ENCODE measurements at regions not wholly inside any gene's neighbourhood (a gene's known extent, or its start where the extent isn't known, plus 50 kb on each side); places are given as distances from the start of the nearest gene placed in this dataset.

- peaks cover 9% of the 10 kb centered on the region for H3K27me3 Mint-ChIP-seq
- ATAC-seq (ENCODE audit: low read depth in 2 of 2) (no peak), DNase-seq (no peak)
- H3K9me3 ChIP-seq (ENCODE audit: control insufficient read depth in 2 of 2, low read length in 2 of 2) = no peaks in the 10 kb centered on the region
- H3K4me3 Mint-ChIP-seq = no peak overlapping the region
- H3K36me3 ChIP-seq (ENCODE audit: control insufficient read depth, insufficient read depth, low read length) = no peaks in the 10 kb centered on the region
- no peak overlapping the region for H3K27ac Mint-ChIP-seq
- H3K4me1 ChIP-seq (ENCODE audit: control insufficient read depth, insufficient read depth, low read length, poor library complexity, severe bottlenecking) = peaks cover 3% of the 10 kb centered on the region
- H3K4me1 Mint-ChIP-seq = peaks cover 3 to 8% (median 6%) of the 10 kb centered on the region in 4 donors
- no peak overlapping the region for H3K27ac ChIP-seq (ENCODE audit: insufficient read depth, low read length, poor library complexity, severe bottlenecking)
- no peak overlapping the region for H3K4me3 ChIP-seq (ENCODE audit: low read depth, low read length)
- H3K9me3 Mint-ChIP-seq = peaks cover 0 to 4% (median 0%) of the 10 kb centered on the region in 7 donors
- peaks cover 4% of the 10 kb centered on the region for H3K27me3 ChIP-seq (ENCODE audit: control insufficient read depth, insufficient read depth, low read length)
- no peaks in the 10 kb centered on the region for H3K36me3 Mint-ChIP-seq
Observed at GRCh38 chr5:159422361-159422760, 92.1 kb upstream of the IL12B start.

- H3K4me3 ChIP-seq (ENCODE audit: low read depth, low read length) = no peak overlapping the region
- DNase-seq (no peak), ATAC-seq (ENCODE audit: low read depth in 2 of 2) (no peak)
- Mint-ChIP-seq H3K27me3 (peaks cover 9% of the 10 kb centered on the region), H3K27ac (no peak overlapping the region), H3K4me1 (peaks cover 7 to 14% (median 11%) of the 10 kb centered on the region in 4 donors), H3K36me3 (no peaks in the 10 kb centered on the region), H3K9me3 (peaks cover 0 to 4% (median 0%) of the 10 kb centered on the region in 7 donors), H3K4me3 (no peak overlapping the region)
- no peaks in the 10 kb centered on the region for H3K9me3 ChIP-seq (ENCODE audit: control insufficient read depth in 2 of 2, low read length in 2 of 2)
- no peak overlapping the region for H3K27ac ChIP-seq (ENCODE audit: insufficient read depth, low read length, poor library complexity, severe bottlenecking)
- H3K36me3 ChIP-seq (ENCODE audit: control insufficient read depth, insufficient read depth, low read length) = no peaks in the 10 kb centered on the region
- H3K27me3 ChIP-seq (ENCODE audit: control insufficient read depth, insufficient read depth, low read length) = peaks cover 4% of the 10 kb centered on the region
- peaks cover 7% of the 10 kb centered on the region for H3K4me1 ChIP-seq (ENCODE audit: control insufficient read depth, insufficient read depth, low read length, poor library complexity, severe bottlenecking)
Observed at GRCh38 chr5:159422910-159423309, 92.6 kb upstream of the IL12B start.

GRCh38 chr5:159424123-159424522 lies 93.8 kb upstream of the IL12B start:
- no peaks in the 10 kb centered on the region for H3K36me3 Mint-ChIP-seq
- ATAC-seq (ENCODE audit: low read depth in 2 of 2) = no peak
- H3K27ac Mint-ChIP-seq = no peak overlapping the region
- Histone ChIP-seq H3K9me3 (ENCODE audit: control insufficient read depth in 2 of 2, low read length in 2 of 2) (no peaks in the 10 kb centered on the region), H3K27ac (ENCODE audit: insufficient read depth, low read length, poor library complexity, severe bottlenecking) (no peak overlapping the region), H3K4me3 (ENCODE audit: low read depth, low read length) (no peak overlapping the region), H3K4me1 (ENCODE audit: control insufficient read depth, insufficient read depth, low read length, poor library complexity, severe bottlenecking) (peaks cover 7% of the 10 kb centered on the region), H3K36me3 (ENCODE audit: control insufficient read depth, insufficient read depth, low read length) (no peaks in the 10 kb centered on the region), H3K27me3 (ENCODE audit: control insufficient read depth, insufficient read depth, low read length) (peaks cover 4% of the 10 kb centered on the region)
- no peaks in the 10 kb centered on the region for H3K9me3 Mint-ChIP-seq
- DNase-seq = no peak
- H3K4me3 Mint-ChIP-seq = no peak overlapping the region
- H3K27me3 Mint-ChIP-seq = peaks cover 12% of the 10 kb centered on the region
- peaks cover 5 to 16% (median 12%) of the 10 kb centered on the region in 4 donors for H3K4me1 Mint-ChIP-seq

GRCh38 chr5:159426694-159427093 lies 96.4 kb upstream of the IL12B start:
- Histone ChIP-seq H3K27ac (ENCODE audit: insufficient read depth, low read length, poor library complexity, severe bottlenecking) (no peak overlapping the region), H3K4me3 (ENCODE audit: low read depth, low read length) (no peak overlapping the region), H3K36me3 (ENCODE audit: control insufficient read depth, insufficient read depth, low read length) (no peaks in the 10 kb centered on the region), H3K4me1 (ENCODE audit: control insufficient read depth, insufficient read depth, low read length, poor library complexity, severe bottlenecking) (peaks cover 7% of the 10 kb centered on the region), H3K9me3 (ENCODE audit: control insufficient read depth in 2 of 2, low read length in 2 of 2) (no peaks in the 10 kb centered on the region), H3K27me3 (ENCODE audit: control insufficient read depth, insufficient read depth, low read length) (peaks cover 4% of the 10 kb centered on the region)
- no peak overlapping the region for H3K4me3 Mint-ChIP-seq
- peaks cover 5 to 16% (median 12%) of the 10 kb centered on the region in 4 donors for H3K4me1 Mint-ChIP-seq
- H3K27me3 Mint-ChIP-seq = peaks cover 8% of the 10 kb centered on the region
- H3K9me3 Mint-ChIP-seq = no peaks in the 10 kb centered on the region
- peak overlapping the region in 1 of 3 donors; percentile 29 for H3K27ac Mint-ChIP-seq
- ATAC-seq (ENCODE audit: low read depth in 2 of 2) (no peak), DNase-seq (no peak)
- H3K36me3 Mint-ChIP-seq = no peaks in the 10 kb centered on the region

- Histone ChIP-seq H3K9me3 (ENCODE audit: control insufficient read depth in 2 of 2, low read length in 2 of 2) (no peaks in the 10 kb centered on the region), H3K27ac (ENCODE audit: insufficient read depth, low read length, poor library complexity, severe bottlenecking) (no peak overlapping the region), H3K36me3 (ENCODE audit: control insufficient read depth, insufficient read depth, low read length) (no peaks in the 10 kb centered on the region), H3K27me3 (ENCODE audit: control insufficient read depth, insufficient read depth, low read length) (peaks cover 4% of the 10 kb centered on the region), H3K4me3 (ENCODE audit: low read depth, low read length) (no peak overlapping the region), H3K4me1 (ENCODE audit: control insufficient read depth, insufficient read depth, low read length, poor library complexity, severe bottlenecking) (peaks cover 7% of the 10 kb centered on the region)
- H3K4me3 Mint-ChIP-seq = peak overlapping the region in 3 of 4 donors; percentile 16 to 35 (median 22)
- DNase-seq (peak in 1 of 3 donors; percentile 19), ATAC-seq (ENCODE audit: low read depth in 2 of 2) (peak; percentile 37)
- H3K27ac Mint-ChIP-seq = peak overlapping the region in 1 of 3 donors; percentile 51
- H3K9me3 Mint-ChIP-seq = no peaks in the 10 kb centered on the region
- peaks cover 8% of the 10 kb centered on the region for H3K27me3 Mint-ChIP-seq
- peaks cover 5 to 16% (median 12%) of the 10 kb centered on the region in 4 donors for H3K4me1 Mint-ChIP-seq
- H3K36me3 Mint-ChIP-seq = no peaks in the 10 kb centered on the region
Observed at GRCh38 chr5:159427180-159428012, 97.1 kb upstream of the IL12B start.

GRCh38 chr5:159430361-159431012 lies 100.2 kb upstream of the IL12B start:
- Mint-ChIP-seq H3K9me3 (no peaks in the 10 kb centered on the region), H3K27ac (no peak overlapping the region), H3K4me1 (peaks cover 5 to 16% (median 12%) of the 10 kb centered on the region in 4 donors), H3K27me3 (peaks cover 9% of the 10 kb centered on the region), H3K36me3 (peaks cover 3% of the 10 kb centered on the region), H3K4me3 (no peak overlapping the region)
- ATAC-seq (ENCODE audit: low read depth in 2 of 2) (no peak), DNase-seq (no peak)
- no peaks in the 10 kb centered on the region for H3K27me3 ChIP-seq (ENCODE audit: control insufficient read depth, insufficient read depth, low read length)
- H3K27ac ChIP-seq (ENCODE audit: insufficient read depth, low read length, poor library complexity, severe bottlenecking) = no peak overlapping the region
- H3K36me3 ChIP-seq (ENCODE audit: control insufficient read depth, insufficient read depth, low read length) = no peaks in the 10 kb centered on the region
- H3K4me1 ChIP-seq (ENCODE audit: control insufficient read depth, insufficient read depth, low read length, poor library complexity, severe bottlenecking) = peaks cover 7% of the 10 kb centered on the region
- no peak overlapping the region for H3K4me3 ChIP-seq (ENCODE audit: low read depth, low read length)
- H3K9me3 ChIP-seq (ENCODE audit: control insufficient read depth in 2 of 2, low read length in 2 of 2) = no peaks in the 10 kb centered on the region

- no peak overlapping the region for H3K4me3 Mint-ChIP-seq
- peaks cover 2% of the 10 kb centered on the region for H3K27me3 ChIP-seq (ENCODE audit: control insufficient read depth, insufficient read depth, low read length)
- no peak overlapping the region for H3K27ac Mint-ChIP-seq
- peaks cover 0 to 2% (median 0%) of the 10 kb centered on the region in 7 donors for H3K9me3 Mint-ChIP-seq
- no peak overlapping the region for H3K27ac ChIP-seq (ENCODE audit: insufficient read depth, low read length, poor library complexity, severe bottlenecking)
- no peaks in the 10 kb centered on the region for H3K9me3 ChIP-seq (ENCODE audit: control insufficient read depth in 2 of 2, low read length in 2 of 2)
- no peak overlapping the region for H3K4me3 ChIP-seq (ENCODE audit: low read depth, low read length)
- H3K36me3 ChIP-seq (ENCODE audit: control insufficient read depth, insufficient read depth, low read length) = no peaks in the 10 kb centered on the region
- ATAC-seq (ENCODE audit: low read depth in 2 of 2) (no peak), DNase-seq (no peak)
- peaks cover 3% of the 10 kb centered on the region for H3K36me3 Mint-ChIP-seq
- H3K4me1 Mint-ChIP-seq = peaks cover 0 to 2% (median 0%) of the 10 kb centered on the region in 4 donors
- no peaks in the 10 kb centered on the region for H3K4me1 ChIP-seq (ENCODE audit: control insufficient read depth, insufficient read depth, low read length, poor library complexity, severe bottlenecking)
- H3K27me3 Mint-ChIP-seq = peaks cover 21% of the 10 kb centered on the region
Observed at GRCh38 chr5:159435855-159436254, 105.6 kb upstream of the IL12B start.

Data from CD4-positive, CD25-positive, alpha-beta regulatory T cell (primary cell).